GM21723 (cell line): ENCODE measurements at regions not wholly inside any gene's neighbourhood (a gene's known extent, or its start where the extent isn't known, plus 50 kb on each side); places are given as distances from the start of the nearest gene placed in this dataset.

ENCODE experiments used
- ATAC-seq: cut with Tn5 transposase; IDR thresholded peaks from one replicate; pipeline ENCODE4 v1.9.1; 2021; ENCODE audit warnings: mild to moderate bottlenecking, moderate library complexity; ENCODE audit not compliant: unreplicated experiment

DNA sequence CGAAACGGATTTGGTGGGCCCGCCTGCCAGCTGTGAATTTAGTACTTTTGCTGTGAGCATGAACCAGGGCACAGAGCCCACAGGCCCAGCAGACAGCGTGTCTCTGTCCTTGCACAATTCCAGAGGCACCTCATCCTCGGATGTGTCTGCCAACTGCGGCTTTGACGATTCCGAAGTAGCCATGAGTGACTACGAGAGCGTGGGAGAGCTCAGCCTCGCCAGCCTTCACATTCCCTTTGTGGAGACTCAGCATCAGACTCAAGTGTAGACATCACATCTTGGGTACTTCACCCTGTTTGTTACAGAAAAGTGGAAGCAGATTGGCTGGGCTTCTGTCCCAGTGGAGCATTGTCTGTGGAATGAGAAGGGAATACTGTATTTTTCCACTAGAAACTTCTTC is 78.6 kb upstream of the MTNR1B start:
- ATAC-seq: no peak

DNA sequence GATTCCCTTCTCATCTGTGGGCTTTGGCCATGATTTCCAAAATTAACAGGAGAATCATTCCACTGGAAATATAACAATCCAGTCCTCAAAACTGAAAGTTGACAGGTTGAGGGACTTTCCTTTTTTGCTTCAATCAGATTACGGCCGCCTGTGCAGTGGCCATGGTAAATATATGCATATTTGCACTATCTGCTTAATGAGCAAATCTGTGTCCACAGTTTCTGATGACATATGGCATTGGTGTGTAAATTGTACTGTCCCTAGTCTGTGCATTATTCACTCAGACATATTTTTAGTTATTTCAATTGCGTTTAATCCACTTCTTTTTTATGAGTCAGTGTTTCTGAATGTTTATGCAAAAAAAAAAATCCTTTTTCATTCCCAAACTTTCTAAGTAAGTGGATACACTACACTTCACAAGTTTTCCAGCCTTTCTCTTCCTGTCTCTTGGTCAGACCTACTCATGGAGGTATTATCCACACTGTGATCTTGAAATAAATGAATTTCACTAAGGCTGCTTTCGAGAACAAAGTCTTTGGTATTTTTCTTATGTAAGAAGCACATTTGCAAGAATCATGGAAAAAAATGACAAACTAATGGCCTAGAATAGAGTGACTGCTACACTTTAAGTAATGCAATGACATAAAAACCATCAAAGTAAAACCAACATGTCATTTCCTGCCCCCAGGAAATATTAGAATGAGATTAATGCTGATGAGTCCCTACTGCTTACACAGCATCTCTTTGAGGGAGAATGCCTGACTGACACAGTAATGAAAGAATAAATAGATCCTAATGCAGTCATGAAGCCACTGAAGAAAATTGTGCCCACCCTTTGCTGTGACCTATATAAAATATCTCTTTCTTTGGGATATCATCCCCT is 76.4 kb upstream of the MTNR1B start:
- no peak for ATAC-seq

GRCh38 chr11:92894197-92894596 is 75.3 kb upstream of the MTNR1B start:
- ATAC-seq: no peak

GRCh38 chr11:92897487-92897886 is 72.0 kb upstream of the MTNR1B start:
- no peak for ATAC-seq

DNA sequence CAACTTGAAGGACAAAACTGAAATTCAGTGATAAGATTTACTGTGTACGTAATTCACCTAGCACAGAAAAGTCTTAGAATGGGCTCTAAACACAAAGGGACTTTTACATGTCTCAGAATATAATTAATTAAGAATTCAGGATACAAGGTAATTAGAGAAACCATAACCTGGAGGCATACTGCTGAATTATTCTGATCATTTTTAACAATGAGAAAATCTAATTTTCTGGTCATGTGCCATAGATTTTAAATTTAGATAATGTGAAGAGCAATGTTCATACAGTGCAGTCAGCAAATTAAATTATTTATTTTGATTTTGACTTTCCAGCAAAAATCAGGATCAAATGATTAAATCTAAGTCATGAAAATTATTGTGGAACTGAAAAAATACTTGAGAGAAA is 67.0 kb upstream of the MTNR1B start:
- no peak for ATAC-seq

DNA sequence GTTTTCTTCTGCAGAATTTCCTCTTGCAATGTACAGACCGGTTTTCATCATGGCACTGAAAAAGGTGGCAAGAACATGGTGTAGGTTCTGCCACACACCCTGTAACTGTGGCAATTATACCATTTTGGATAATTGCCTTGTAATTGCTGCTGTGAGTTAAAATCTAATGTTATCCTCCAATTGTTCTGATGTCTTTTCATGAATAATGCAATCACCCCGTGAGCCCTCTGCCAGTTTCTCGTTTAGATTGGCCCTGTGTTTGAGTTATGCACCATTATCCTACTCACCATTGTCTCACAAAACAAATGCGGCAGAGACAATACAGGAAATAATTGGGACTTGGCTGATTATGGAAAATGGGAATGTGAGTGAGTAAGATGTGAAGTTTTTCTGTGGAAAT is 61.8 kb upstream of the MTNR1B start:
- ATAC-seq: no peak

DNA sequence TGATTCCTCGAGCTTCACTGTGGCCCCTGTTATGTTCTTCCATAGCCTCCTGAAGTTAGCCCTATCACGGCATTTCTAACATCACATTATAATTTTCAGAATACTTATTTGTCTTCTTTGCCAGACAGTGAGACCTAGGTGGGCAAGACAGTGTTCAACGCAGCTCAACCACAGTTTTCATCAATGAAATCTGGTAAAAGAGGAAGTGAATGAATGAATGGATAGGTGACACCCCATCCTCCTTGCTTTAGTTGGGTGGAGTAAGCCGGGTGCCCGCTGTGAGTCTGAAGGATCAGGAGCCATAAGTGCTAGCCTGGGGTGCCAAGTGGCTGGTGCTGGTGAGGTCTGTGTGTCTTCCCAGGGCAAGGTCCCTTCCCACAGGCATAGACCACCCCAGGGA is 60.2 kb upstream of the MTNR1B start:
- no peak for ATAC-seq

- ATAC-seq: no peak
These were observed 58.0 kb upstream of the MTNR1B start for GRCh38 chr11:92911478-92911877.

DNA sequence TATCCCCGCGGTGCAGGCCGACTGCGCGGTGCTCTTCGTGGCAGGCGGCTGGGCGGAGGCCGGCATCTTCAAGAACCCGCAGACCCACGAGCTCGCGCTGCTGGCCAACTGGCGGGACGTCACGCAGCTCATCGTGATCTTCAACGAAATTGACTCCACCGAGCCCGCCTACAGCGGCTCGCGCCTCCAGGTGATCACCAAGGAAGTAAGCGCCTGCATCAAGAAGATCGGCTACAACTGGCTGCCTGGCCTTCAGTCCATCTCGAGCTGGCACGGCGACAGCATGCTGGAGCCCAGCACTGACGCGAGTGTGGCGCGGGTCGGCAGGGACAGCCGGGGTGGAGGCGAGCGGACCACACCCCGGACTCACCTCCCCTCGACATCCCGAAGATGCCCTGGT is 53.9 kb upstream of the MTNR1B start:
- ATAC-seq: no peak

- no peak for ATAC-seq
These were observed 53.2 kb upstream of the MTNR1B start for GRCh38 chr11:92916299-92916698.

- ATAC-seq: no peak
These were observed 51.5 kb upstream of the MTNR1B start for GRCh38 chr11:92917927-92918326.

DNA sequence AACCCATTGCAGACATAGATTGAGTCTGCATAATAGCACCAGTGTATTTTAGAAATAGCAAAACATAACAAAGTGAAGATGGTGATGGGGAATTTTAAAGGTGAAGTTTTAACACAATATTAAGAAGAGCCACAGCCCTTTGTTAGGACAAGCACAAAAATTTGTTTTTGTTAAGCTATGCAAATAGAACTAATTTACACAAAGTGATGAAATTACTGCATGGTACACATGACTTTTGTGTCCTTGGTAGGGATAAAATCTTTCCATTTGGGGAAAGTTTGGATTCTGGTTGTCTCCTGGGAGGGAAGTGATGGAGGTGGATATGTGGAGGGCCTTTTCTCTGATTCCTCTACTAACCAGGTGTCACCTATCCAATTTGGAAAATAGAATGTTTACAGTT is 50.4 kb upstream of the MTNR1B start:
- ATAC-seq: no peak
